HG03159 (cell line): ENCODE measurements at regions not wholly inside any gene's neighbourhood (a gene's known extent, or its start where the extent isn't known, plus 50 kb on each side); places are given as distances from the start of the nearest gene placed in this dataset.
"Not testable (repeated sequence)": the region's sequence is repeated elsewhere in the genome, so short reads cannot be mapped to it uniquely, and the experiment has no call there.

Experiments used
- ATAC-seq: cut with Tn5 transposase; IDR thresholded peaks from one replicate; pipeline ENCODE4 v1.9.1; 2021; ENCODE audit warnings: mild to moderate bottlenecking, moderate library complexity; ENCODE audit not compliant: unreplicated experiment

GRCh38 chr17:27049104-27049784, 244.7 kb upstream of the WSB1 start:
- ATAC-seq = no peak

DNA sequence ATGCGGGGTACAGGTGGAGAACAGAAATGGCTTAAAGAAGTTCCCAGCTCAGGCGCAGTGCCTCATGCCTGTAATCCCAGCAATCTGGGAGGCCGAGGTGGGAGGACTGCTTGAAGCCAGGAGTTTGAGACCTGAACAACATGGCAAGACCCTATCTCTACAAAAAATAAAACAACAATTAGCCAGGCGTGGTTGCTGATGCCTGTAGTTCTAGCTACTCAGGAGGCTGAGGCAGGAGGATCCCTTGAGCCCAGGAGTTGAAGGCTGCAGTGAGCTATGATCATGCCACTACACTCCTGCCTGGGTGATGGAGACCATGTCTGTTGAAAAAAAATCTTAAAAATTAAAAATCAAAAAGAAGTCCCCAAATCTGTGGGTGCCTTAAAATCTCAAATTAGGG, 228.3 kb upstream of the WSB1 start:
- ATAC-seq = no peak

DNA sequence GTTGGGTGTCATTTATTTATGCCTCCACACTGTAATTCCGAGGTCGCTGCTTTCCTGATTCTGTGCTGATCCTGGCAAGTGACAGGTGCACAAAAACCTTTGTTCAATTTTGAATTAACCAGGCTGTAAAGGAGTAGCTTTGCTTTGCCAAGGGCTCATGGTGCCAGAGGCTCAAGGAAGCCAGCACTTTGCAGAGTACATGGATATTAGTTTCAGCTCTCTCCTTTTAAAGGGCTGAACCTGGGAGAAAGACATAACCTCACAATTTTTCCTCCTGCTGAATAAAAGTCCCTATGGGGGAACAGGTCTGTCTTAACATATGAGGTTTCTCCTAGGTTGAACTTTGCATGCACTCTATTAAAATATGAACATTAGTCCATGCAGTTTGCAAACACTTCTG, 227.6 kb upstream of the WSB1 start:
- no peak for ATAC-seq

DNA sequence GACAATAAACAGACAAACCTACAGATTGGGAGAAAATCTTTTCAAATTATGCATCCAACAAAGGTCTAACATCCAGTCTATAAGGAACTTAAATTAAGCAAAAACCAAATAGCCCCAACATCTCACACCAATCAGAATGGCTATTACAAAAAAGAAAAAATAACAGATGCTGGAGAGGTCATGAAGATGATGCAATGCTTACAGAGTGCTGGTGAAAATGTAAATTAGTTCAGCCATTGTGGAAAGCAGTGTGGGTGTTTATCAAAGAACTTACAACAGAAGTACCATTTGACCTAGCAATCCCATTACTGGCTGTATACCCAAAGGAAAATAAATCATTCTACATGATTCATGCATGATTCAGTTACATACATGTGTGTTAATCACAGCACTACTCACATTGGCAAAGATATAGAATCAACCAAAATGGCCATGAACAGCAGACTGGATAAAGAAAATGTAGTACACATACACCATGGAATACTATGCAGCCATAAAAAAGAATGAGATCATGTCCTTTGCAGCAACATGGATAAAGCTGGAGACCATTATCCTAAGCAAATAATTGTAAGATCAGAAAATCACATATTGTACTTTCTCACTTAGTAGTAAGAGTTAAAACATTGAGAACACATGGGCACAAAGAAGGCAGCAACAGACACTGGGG, 223.9 kb upstream of the WSB1 start:
- no peak for ATAC-seq

- ATAC-seq = no peak
These were observed 223.1 kb upstream of the WSB1 start for GRCh38 chr17:27070836-27071235.

DNA sequence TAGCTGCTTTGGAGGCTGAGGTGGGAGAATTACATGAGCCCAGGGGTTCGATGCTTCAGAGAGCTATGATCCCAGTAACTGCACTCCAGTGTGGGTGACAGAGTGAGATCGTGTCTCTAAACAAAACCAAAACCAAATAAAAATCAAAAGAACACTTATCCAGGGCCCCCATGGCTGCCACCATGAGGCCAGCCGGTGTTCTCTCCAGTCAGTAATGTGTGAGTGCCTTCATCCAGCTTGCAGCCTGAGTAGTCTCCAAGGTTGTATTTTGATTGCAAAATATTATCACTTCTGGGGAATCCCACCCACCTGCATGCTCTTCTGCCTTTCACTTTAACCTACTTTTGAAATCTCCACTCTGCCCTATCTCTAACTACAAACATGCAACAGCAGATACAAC, 221.0 kb upstream of the WSB1 start:
- ATAC-seq = no peak

DNA sequence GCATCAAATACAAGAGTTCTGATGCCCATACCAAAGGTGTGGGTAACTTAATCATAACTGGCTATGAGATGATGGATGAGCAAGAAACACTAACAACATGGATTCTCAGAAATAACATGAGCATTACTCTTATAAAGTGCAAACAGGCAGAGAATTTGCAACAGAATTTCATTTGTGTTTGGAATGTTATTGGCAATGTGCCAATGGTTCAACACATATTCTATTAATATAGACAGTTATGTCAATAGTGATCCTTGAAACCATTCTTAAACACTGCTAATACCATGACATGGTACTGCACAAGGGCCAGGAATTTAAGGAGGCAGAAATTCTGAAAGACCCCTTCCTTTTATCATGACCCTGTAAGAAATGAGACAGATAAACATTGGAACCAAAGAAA, 217.1 kb upstream of the WSB1 start:
- ATAC-seq = no peak

GRCh38 chr17:27078296-27078695, 215.6 kb upstream of the WSB1 start:
- ATAC-seq = no peak

DNA sequence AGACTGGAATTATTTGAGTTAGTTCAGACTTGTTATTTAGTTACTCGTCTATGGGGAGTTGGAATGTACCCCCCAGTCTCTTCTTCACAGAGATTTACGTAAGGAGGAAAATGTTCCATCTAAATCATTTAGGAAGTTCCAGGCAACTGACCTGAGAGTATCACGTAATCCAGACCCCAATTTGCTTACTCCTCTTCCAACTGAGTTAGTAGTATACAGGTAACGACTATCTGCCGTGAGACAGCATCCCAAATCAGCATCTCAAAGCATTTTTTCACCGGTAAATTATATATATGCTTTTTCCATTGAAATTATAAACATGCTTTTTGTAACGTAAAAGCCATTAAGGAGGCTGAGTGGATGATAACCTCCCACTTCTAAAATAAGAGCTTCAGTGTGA, 214.3 kb upstream of the WSB1 start:
- no peak for ATAC-seq

DNA sequence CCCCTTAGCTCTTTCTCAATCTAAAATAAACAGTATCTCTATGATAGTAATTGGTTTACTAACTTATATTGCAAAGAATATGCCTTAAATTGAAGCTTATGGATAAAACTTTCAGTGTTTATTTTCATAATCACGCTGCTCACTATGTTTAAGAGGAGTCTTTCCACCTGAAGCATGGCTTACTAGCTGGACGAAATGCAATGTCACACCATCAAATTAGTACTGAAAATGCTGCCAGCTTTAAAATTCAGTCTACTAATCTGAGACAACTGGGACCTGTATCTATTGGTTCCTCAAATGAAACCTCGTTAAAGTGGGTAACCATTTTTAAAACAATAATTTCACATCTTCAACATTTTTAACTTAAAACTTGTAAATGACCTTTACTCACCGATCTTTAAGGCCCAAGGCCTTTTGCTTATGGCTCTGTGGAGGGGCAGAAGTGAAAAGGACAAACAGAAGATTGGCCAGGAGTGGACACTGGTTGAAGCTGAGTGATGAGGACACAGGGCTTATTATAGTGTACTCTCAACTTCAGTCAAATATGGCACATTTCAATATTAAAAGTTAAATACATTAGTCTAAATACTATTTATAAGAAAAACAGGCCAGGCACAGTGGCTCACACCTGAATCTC, 212.8 kb upstream of the WSB1 start:
- no peak for ATAC-seq

- no peak for ATAC-seq
These were observed 211.7 kb upstream of the WSB1 start for GRCh38 chr17:27082023-27082774.

GRCh38 chr17:27082775-27083154, 211.1 kb upstream of the WSB1 start:
- no peak for ATAC-seq

DNA sequence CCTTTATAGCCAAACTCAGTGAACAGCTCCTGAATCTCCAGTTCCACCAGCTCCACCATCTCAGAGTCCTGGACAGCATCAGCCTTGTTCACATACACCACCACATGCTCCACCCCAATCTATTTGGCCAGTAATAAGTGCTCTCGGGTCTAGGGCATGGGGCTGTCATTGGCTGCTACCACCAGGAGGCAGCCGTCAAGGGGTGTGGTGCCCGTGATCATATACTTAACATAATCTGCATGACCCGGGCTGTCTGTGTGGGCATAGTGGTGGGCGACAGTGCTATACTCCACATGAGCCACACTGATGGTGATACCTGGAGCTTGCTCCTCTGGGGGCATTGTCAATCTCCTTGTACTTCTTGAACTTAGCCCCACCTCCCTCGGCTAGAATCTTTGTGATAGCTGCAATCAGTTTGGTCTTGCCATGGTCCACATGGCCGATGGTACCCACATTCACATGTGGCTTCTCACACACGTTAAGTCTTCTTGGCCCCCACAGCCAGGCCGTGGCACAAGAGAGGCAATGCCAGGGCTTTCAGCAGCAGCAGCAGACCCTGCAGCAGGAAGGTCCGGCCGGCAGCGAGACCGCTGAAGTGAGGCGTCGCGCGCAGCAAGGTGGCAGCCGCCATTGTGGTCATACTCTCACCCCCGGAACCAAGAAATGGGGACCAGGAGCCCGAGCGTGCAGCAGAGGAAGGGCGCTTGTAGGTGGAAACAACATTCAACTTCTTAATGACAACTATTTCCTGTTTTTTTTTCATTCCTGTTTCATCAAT, 210.3 kb upstream of the WSB1 start:
- no peak for ATAC-seq

- no peak for ATAC-seq
These were observed 208.4 kb upstream of the WSB1 start for GRCh38 chr17:27085517-27085916.

GRCh38 chr17:27086526-27086925, 207.4 kb upstream of the WSB1 start:
- no peak for ATAC-seq

GRCh38 chr17:27087935-27088766, 205.8 kb upstream of the WSB1 start:
- no peak for ATAC-seq

DNA sequence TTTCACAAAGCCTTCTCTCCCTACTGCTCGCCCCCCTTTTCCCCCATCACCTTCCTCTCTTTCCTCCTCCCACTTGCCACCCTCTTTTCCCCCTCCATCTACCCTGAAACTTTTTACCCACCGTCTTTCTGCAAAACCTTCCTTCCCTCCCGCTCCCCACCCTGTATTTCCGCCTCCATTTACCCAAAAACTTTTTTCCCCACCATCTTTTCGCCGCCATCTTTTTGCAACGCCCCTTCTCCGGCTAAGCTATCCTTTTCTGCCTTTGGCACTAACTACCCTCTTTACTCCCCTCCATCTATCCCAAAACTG, 205.2 kb upstream of the WSB1 start:
- no peak for ATAC-seq

GRCh38 chr17:27089079-27089928, 204.6 kb upstream of the WSB1 start:
- not testable (repeated sequence) for ATAC-seq

DNA sequence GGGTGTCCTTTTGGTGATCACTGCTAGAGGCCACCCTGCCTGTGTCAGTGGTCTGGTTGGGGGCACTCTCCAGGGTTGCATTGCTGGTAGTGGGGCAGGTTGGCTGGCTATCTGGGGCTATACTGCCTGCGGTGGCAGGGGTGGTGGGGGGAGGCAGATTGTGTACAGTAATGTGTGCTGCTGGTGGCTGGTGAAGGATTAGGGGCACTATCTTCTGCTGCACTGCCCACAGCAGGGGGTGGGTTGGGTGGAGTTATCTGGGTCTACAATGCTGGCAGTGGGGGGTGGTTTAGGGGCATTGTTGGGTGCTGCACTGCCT, 204.0 kb upstream of the WSB1 start:
- no peak for ATAC-seq
